ENCODE measurements at regions not wholly inside any gene's neighbourhood (a gene's known extent, or its start where the extent isn't known, plus 50 kb on each side); places are given as distances from the start of the nearest gene placed in this dataset.
A peak's percentile ranks its signal among the peaks of the same experiment; 100 is the strongest.

DNA sequence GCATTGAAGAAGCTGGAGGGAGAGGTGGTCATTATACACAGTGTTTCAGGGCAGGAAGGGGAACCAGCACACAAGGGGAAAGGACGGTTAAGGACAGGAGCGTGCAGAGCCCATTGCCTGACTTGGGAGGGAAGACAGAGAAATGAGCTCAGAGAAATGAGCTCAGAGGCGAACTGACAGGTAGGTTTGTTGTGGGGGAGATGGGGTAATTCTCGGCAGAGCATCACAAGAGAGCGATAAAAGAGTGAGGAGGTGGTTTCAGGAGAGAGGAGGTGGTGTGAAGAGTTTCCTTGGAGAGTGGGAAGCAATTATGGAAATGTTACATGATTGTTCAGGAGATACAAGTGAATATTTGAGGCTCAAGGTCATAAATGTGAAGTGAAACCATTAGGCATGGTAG lies 61.0 kb downstream of the MRGPRX1 start:
- DNase-seq (ENCODE audit: low spot score), result no peak
- H3K4me3 Mint-ChIP-seq (ENCODE audit: unreplicated experiment), result no peak overlapping the region
- TF ChIP-seq, protein P1, sequence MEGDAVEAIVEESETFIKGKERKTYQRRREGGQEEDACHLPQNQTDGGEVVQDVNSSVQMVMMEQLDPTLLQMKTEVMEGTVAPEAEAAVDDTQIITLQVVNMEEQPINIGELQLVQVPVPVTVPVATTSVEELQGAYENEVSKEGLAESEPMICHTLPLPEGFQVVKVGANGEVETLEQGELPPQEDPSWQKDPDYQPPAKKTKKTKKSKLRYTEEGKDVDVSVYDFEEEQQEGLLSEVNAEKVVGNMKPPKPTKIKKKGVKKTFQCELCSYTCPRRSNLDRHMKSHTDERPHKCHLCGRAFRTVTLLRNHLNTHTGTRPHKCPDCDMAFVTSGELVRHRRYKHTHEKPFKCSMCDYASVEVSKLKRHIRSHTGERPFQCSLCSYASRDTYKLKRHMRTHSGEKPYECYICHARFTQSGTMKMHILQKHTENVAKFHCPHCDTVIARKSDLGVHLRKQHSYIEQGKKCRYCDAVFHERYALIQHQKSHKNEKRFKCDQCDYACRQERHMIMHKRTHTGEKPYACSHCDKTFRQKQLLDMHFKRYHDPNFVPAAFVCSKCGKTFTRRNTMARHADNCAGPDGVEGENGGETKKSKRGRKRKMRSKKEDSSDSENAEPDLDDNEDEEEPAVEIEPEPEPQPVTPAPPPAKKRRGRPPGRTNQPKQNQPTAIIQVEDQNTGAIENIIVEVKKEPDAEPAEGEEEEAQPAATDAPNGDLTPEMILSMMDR (IDR thresholded peaks at IDR 0.05; ENCODE audit: unreplicated experiment), result no peak
- H3K9me3 Mint-ChIP-seq (ENCODE audit: unreplicated experiment), result no peaks in the 10 kb centered on the region
- H3K27me3 Mint-ChIP-seq (ENCODE audit: unreplicated experiment), result peaks cover under 1% of the 10 kb centered on the region
- no peaks in the 10 kb centered on the region for H3K36me3 Mint-ChIP-seq (ENCODE audit: low read depth, unreplicated experiment)
- H3K27ac Mint-ChIP-seq (ENCODE audit: unreplicated experiment), result peak overlapping the region; percentile 38
- peaks cover 6% of the 10 kb centered on the region for H3K4me1 Mint-ChIP-seq (ENCODE audit: unreplicated experiment)

DNA sequence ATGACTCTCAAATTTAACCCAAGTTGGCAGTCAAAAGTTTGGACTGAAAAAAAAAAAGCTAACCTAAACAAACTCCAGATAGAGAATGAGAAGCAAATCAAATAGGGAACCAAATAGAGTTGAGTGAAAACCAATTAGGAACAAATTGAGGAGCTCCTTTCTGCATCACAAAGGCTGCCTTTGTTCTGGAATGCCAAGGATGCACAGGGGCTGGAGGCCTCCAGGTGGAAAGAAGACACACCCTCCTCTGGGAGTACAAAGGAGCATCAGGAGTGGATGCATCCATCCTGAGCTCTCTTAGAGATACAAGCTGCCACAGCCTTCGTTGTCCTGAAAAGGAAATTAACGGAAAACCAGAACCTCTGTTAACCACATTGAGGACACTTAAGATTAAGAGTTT lies 73.3 kb downstream of the MRGPRX1 start:
- Mint-ChIP-seq H3K36me3 (ENCODE audit: low read depth, unreplicated experiment) (no peaks in the 10 kb centered on the region), H3K4me1 (ENCODE audit: unreplicated experiment) (peaks cover 9% of the 10 kb centered on the region), H3K27ac (ENCODE audit: unreplicated experiment) (no peak overlapping the region), H3K4me3 (ENCODE audit: unreplicated experiment) (no peak overlapping the region), H3K9me3 (ENCODE audit: unreplicated experiment) (no peaks in the 10 kb centered on the region), H3K27me3 (ENCODE audit: unreplicated experiment) (no peaks in the 10 kb centered on the region)
- DNase-seq (ENCODE audit: low spot score), result no peak
- TF ChIP-seq, protein P1 (IDR thresholded peaks at IDR 0.05; ENCODE audit: unreplicated experiment), result no peak

DNA sequence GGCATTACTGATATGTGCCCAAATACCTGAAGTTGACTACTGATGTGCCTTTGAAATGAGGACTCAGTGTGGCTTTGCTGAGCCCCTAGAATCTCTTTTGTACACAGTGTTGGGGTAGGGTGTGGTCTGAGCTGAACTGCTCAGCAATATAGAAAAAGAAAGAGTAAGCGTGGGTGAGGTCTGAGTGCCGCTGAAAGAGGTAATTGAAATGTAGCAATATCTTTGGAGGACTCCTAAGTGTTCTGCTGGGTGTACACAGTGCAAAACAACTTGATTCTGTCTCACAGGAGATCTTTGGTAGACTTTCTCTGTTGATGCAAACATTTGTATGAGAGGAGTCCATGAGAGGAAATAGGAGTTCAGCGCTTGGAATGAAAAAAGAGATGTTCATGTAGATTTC lies 73.7 kb upstream of the PTPN5 start:
- Mint-ChIP-seq H3K9me3 (ENCODE audit: unreplicated experiment) (no peaks in the 10 kb centered on the region), H3K4me3 (ENCODE audit: unreplicated experiment) (no peak overlapping the region), H3K36me3 (ENCODE audit: low read depth, unreplicated experiment) (no peaks in the 10 kb centered on the region), H3K4me1 (ENCODE audit: unreplicated experiment) (peaks cover 9% of the 10 kb centered on the region), H3K27me3 (ENCODE audit: unreplicated experiment) (no peaks in the 10 kb centered on the region), H3K27ac (ENCODE audit: unreplicated experiment) (no peak overlapping the region)
- no peak for DNase-seq (ENCODE audit: low spot score)
- TF ChIP-seq, protein P1 (IDR thresholded peaks at IDR 0.05; ENCODE audit: unreplicated experiment), result no peak

DNA sequence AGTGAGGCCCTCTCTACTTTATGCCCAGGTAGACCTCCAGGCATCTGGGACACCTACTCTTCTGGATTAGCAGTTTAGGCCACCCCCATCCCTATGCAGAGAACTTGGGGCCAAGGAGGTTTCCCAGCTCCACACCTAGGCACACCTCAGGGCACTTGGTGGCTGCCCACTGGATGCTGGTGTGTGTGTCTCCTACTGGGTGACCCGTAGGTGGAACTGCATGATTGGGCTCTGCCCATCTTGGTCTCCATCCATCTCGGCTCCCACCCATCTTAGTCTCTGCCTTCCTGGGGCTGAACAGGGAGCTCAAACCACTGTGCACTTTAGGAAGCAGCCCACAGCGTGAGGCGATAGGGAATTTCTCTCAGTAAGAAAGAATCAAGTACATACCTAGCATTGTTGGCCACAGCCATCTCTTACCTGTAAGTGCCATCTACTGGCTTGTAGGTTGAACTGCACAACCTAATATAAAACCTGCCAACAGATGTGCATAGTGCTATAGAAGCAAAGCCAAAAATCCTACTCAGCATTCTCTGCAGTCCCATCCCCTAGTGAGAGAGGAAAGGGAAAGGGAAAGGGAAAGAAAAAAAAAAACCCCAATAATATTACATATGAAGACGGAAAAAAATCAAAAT lies 61.6 kb upstream of the PTPN5 start:
- Mint-ChIP-seq H3K36me3 (ENCODE audit: low read depth, unreplicated experiment) (peaks cover 5% of the 10 kb centered on the region), H3K9me3 (ENCODE audit: unreplicated experiment) (no peaks in the 10 kb centered on the region), H3K4me3 (ENCODE audit: unreplicated experiment) (no peak overlapping the region), H3K4me1 (ENCODE audit: unreplicated experiment) (no peaks in the 10 kb centered on the region), H3K27me3 (ENCODE audit: unreplicated experiment) (no peaks in the 10 kb centered on the region), H3K27ac (ENCODE audit: unreplicated experiment) (no peak overlapping the region)
- peak; percentile 7 for DNase-seq (ENCODE audit: low spot score)
- TF ChIP-seq, protein P1 (IDR thresholded peaks at IDR 0.05; ENCODE audit: unreplicated experiment), result peak; percentile 55

DNA sequence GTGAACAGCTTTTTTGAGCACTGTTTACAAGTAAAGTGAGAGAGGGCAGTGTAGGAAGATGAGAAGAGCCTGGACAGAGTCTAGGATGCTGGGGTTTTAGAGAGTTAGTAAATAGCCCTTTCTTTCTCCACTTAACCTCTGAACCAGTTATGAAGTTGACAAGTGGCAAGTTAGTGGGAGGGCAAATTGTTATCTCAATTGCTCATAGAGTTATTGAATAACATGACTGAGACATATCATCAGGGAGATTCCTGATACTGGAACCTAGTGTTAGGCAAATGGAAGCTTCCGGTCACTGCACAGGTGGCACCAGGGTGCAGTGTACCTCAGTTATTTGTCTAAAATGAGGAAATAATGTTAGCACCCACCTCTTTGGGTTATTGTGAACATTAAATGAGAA lies 57.8 kb upstream of the PTPN5 start:
- Mint-ChIP-seq H3K4me3 (ENCODE audit: unreplicated experiment) (no peak overlapping the region), H3K27ac (ENCODE audit: unreplicated experiment) (no peak overlapping the region), H3K9me3 (ENCODE audit: unreplicated experiment) (no peaks in the 10 kb centered on the region), H3K4me1 (ENCODE audit: unreplicated experiment) (peaks cover 4% of the 10 kb centered on the region), H3K36me3 (ENCODE audit: low read depth, unreplicated experiment) (no peaks in the 10 kb centered on the region), H3K27me3 (ENCODE audit: unreplicated experiment) (no peaks in the 10 kb centered on the region)
- no peak for DNase-seq (ENCODE audit: low spot score)
- TF ChIP-seq, protein P1 (IDR thresholded peaks at IDR 0.05; ENCODE audit: unreplicated experiment), result no peak

Data from endothelial cell (in vitro differentiated cells).